HG02973 (cell line): ENCODE measurements at regions not wholly inside any gene's neighbourhood (a gene's known extent, or its start where the extent isn't known, plus 50 kb on each side); places are given as distances from the start of the nearest gene placed in this dataset.

ENCODE experiments used
- ATAC-seq: cut with Tn5 transposase; IDR thresholded peaks from one replicate; pipeline ENCODE4 v1.9.1; 2021; ENCODE audit warnings: moderate library complexity; ENCODE audit not compliant: unreplicated experiment

- no peak for ATAC-seq
Measured at GRCh38 chr4:117324851-117325491, 239.6 kb upstream of the TRAM1L1 start.

GRCh38 chr4:117326091-117326490, 240.7 kb upstream of the TRAM1L1 start:
- no peak for ATAC-seq

DNA sequence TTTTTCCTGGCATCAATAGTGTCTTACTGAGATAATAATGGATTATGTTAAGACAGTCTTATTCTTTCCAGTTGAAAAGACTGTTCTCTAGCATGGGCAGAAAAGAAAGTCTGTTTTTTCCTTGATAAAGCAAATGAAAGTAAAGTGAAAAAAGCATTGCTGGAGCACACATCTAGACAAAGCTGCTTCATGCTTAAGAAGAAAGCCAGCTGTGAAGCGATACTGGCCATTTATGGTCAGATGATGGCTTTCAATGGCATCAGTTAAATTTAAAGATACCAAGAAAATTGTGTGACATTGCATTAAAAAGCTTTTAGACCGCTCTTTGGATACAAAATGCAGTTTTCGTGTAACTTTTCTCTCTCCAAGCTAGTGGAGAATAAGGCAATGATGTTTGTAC, 242.1 kb upstream of the TRAM1L1 start:
- no peak for ATAC-seq

DNA sequence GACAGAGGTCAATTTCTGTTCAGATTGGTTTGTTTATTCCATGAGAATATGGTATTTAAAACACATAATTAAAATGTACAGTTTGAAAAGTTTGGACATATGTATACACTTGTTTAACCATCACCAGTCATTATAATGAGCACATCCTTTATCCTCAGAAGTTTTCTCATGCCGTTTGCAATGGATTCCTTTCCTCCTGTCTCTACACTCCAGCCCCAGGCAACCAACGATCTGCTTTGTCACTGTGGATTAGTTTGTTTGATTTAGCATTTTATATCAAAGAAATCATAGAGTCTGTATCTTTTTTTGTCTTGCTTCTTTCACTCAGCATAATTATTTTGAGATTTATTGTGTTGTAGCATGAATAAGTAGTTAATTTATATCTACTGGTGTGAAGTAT, 243.0 kb upstream of the TRAM1L1 start:
- ATAC-seq: no peak

DNA sequence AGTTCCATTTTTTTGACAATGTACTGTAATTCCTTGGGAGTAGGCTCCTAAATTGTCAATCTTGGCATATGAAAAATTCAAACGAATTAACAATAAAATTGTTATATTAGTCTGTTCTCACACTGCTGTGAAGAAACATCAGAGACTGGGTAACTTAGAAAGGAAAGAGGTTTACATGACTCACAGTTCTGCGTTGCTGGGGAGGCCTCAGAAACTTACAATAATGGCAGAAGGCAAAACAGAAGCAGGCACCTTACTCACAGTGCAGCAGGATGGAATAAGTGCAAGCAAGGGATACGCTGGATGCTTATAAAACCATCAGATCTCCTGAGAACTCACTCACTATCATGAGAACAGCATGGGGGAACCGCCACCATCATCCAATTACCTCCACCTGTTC, 246.4 kb upstream of the TRAM1L1 start:
- ATAC-seq: no peak

DNA sequence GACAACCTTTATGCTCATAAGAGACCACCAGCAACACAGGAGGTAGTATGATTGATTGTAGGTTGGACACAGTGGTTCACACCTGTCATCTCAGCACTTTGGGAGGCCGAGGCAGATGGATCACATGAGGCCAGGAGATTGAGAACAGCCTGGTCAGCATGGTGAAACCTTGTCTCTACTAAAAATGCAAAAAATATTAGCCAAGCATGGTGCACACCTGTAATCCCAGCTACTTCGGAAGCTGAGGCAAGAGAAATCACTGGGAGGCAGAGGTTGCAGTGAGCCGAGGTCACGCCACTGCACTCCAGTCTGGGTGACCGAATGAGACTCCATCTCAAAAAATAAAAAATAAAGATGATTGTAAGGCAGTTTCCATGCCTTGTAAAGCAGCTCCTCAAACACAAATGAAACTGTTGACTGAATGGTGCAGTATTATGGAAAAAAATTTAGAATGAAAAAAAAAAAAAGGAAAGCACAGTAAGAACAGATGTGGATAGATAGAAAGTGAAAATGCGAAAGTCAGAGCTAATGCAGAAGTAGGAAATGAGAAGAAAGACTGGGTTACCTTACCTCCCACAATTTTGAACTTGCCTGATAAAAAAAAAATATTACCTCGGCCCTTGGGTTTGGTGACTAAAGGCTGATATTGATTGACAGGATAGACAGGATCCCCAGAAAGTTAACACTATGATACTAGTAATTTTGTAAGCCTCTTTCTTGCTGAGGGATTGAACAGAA, 249.2 kb upstream of the TRAM1L1 start:
- ATAC-seq: no peak

- no peak for ATAC-seq
Measured at GRCh38 chr4:117357437-117357836, 272.1 kb upstream of the TRAM1L1 start.

DNA sequence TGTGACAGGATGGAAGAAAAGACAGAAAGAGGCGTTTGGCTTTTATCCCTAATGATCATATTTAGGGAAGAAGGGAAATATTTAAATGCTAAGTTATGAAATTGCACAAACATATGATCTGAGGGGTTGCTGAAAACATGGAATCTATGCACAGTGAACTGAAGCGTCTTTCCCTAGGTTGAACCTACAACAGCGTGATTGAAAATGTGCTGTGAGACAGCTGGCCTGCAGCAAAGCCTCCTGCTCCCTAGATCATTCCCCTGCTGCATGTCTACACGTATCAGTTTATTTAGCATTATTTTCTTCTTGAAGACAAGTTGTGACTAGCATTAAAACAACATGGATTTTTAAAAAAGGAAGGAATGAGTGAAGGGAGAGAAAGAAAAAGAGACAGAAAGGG, 272.5 kb upstream of the TRAM1L1 start:
- ATAC-seq: no peak

GRCh38 chr4:117370944-117371668, 285.7 kb upstream of the TRAM1L1 start:
- ATAC-seq: no peak

DNA sequence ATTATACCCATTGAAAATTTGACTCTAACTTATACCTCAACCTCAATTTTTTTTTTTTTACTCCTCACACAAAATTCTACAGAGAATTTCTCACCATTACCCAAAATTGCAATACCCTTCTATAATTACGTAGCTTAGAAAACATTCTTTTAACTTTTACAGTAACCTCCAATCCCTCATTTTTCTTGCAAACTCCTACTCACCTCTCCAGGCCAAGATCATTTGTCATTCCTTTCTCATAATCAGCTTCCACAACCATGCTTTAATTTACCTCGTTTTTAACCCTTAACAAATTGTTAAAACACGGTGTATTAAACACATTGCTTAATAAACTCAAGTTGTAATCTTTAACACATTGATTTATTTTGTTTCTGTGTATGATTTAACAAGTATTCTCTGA, 289.7 kb upstream of the TRAM1L1 start:
- no peak for ATAC-seq

DNA sequence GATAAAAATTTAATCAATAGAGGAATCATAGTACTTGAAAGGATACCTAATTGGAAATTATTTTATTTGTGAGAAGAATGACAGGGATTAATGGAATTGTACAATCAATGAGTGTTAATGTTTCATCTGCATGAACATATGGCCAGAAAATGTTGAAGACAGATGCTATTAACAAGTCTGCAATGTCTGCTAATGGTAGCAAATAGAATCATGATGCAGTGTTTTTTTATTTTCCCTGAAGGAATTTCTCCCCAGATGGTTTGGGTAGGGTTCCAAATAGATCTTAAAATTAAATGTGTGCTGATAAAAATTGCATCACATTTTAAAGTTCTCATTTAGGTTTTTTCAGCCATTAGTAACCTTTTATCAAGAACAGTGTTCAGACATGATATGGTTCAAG, 291.3 kb upstream of the TRAM1L1 start:
- ATAC-seq: no peak

DNA sequence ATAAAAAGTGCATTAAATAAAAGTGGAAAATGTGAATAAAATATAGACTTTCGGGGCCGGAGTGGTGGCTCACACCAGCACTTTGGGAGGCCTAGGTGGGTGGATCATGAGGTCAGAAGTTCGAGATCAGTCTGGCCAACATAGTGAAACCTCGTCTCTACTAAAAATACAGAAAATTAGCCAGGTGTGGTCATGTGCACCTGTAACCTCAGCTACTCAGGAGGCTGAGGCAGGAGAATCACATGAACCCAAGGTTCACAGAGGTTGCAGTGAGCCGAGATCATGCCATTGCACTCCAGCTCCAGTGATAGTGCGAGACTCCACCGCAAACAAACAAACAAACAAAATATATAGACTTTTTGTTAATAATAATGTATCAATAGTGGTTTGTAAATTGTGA, 293.6 kb upstream of the TRAM1L1 start:
- ATAC-seq: no peak

- ATAC-seq: no peak
Measured at GRCh38 chr4:117383468-117383867, 298.1 kb upstream of the TRAM1L1 start.

DNA sequence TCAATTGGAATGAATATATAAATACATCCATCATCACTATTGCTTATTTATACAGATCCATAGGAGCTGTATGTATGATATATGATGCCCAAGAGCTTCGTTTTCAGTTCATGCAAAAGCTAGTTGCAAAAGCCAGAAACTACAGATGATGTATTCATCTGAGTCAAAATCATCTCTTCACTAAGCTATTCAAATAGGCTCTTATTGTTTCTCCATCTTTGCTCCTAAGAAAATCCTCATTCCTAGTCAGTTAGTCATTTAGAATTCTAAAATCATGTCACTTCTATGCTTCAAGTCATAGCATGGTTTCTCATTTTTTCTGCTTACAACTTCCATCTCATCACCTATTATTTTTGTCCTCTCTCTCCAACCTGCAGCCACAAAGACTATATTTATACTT, 300.1 kb upstream of the TRAM1L1 start:
- ATAC-seq: no peak

GRCh38 chr4:117387072-117387471, 301.7 kb upstream of the TRAM1L1 start:
- no peak for ATAC-seq

DNA sequence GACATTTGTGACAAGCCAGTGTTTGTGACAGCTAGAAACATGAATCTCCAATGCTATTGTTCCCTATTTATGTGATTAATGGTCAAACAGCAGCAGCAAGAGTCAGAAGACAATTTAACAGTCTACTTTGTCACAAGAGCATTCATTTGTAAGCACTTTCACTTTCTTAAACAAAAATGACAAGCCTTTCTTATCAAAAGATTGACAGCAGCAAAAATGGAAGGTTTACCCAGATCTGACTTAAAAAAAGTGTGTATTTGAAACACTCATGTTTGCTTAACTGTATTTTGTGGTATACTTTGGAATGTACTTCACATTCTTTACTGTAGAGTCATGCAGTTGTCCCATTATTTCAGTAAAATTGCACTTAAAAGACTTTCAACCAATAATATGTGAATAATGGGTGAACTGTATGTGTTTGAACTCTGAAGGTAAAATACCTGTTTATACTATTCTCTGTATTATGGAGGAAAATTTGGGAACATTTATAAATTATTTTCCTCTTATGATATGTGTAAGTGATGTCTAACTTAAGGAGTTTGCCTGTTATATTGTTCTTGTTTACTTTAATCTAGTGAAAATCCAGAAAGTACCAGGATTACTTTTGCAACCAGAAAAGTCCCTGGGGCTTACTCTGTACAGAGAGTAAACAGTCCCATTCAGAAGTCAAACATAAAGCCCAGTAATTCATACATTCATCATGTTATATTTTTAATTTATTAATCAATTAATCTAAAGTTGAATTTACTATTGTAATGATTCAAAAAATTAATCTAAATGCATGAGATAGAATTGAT, 314.9 kb upstream of the TRAM1L1 start:
- ATAC-seq: no peak

GRCh38 chr4:117412661-117413060, 327.3 kb upstream of the TRAM1L1 start:
- no peak for ATAC-seq

DNA sequence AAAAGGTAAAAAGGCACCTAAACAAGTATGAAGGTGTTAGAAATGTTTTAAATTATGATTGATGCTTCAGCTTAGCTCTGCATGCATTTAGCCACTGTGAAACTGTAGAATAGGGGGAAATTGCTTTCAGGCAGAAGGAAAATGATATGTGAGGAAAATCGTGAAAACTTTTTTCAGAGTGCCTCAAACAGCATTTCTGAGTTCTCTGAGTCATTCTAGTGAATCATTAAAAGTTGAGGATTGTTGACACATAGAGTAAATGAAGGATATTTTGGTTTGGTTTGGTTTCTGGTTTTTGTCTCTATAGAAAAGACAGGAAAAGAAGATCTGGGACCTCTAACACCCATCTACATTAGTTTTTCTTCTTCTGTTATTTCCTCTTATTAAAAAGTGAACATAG, 332.5 kb upstream of the TRAM1L1 start:
- ATAC-seq: no peak

DNA sequence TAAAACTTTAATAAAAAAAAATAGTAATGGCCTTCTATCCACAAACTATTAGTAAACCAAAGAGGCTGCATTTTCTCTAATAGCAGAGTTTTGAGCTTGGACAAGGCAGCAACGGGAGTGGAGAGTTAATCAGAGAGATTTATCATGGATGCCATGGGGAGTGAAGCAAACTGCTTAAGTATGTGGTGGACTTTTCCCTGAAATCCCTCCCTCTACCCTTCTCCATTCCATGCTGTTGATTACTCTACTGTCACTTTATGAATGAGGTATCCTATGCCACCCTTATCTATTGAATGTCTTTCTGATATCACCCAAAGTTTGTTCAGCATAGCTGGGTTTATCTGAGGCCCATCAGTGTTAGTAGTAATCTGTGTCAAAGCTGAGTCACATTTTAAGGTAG, 335.6 kb upstream of the TRAM1L1 start:
- no peak for ATAC-seq

GRCh38 chr4:117421706-117422105, 336.3 kb upstream of the TRAM1L1 start:
- ATAC-seq: no peak

GRCh38 chr4:117422297-117422696, 336.9 kb upstream of the TRAM1L1 start:
- ATAC-seq: no peak
